H1 (cell line): ENCODE measurements at regions not wholly inside any gene's neighbourhood (a gene's known extent, or its start where the extent isn't known, plus 50 kb on each side); places are given as distances from the start of the nearest gene placed in this dataset.

Experiments
- CTCF ChIA-PET: fragments of 300-600 bp; sonication (Branson Sonifier 250); formaldehyde crosslinking; loops from one replicate; lab custom pipeline; 2021; ENCODE audit not compliant: partially characterized antibody; lab: Charles Lee
- POLR2A ChIA-PET: fragments of 300-600 bp; sonication (Branson Sonifier 250); formaldehyde crosslinking; loops from one replicate; lab custom pipeline; 2021; ENCODE audit warnings: inconsistent platforms; ENCODE audit not compliant: partially characterized antibody; lab: Charles Lee
- DNase-seq, 2 experiments: peaks; one replicate each; pipeline versions ENCODE4 v3.0.0 to v3.0.0-alpha.2; 2010 to 2022; ENCODE audit warnings: low spot score in 2 of 2, low read depth in 1 of 2, mixed read lengths in 1 of 2
- FAIRE-seq: peaks from 2 replicates; lab custom pipeline; 2011; peaks lifted over from hg19 to GRCh38; lab: Jason Lieb, UNC
- H2AFZ ChIP-seq: 2 replicates; pipeline ENCODE4 v1.8.1; 2012; ENCODE audit warnings: low read length, inconsistent platforms
- H2AK5ac ChIP-seq: 2 replicates; pipeline ENCODE4 v1.6.1; 2013; ENCODE audit warnings: low read depth, low read length
- H2BK120ac ChIP-seq: replicated peaks from 2 replicates; pipeline ENCODE3; 2013; ENCODE audit warnings: low read depth, low read length, inconsistent platforms
- H2BK12ac ChIP-seq: 2 replicates; pipeline ENCODE4 v1.6.1; 2013; ENCODE audit warnings: low read depth, low read length
- H2BK15ac ChIP-seq: 2 replicates; pipeline ENCODE4 v1.6.1; 2013; ENCODE audit warnings: low read length
- H2BK20ac ChIP-seq: 2 replicates; pipeline ENCODE4 v1.6.1; 2013; ENCODE audit warnings: low read length
- H2BK5ac ChIP-seq: 2 replicates; pipeline ENCODE4 v1.6.1; 2013; ENCODE audit warnings: low read depth, low read length
- H3K14ac ChIP-seq: 2 replicates; pipeline ENCODE4 v1.6.1; 2013; ENCODE audit warnings: inconsistent platforms; ENCODE audit not compliant: insufficient read length
- H3K18ac ChIP-seq: 2 replicates; pipeline ENCODE4 v1.6.1; 2013; ENCODE audit warnings: low read length; ENCODE audit errors: extremely low read depth
- H3K23ac ChIP-seq: 2 replicates; pipeline ENCODE4 v1.6.1; 2013; ENCODE audit warnings: inconsistent platforms; ENCODE audit not compliant: insufficient read length
- H3K23me2 ChIP-seq: 2 replicates; pipeline ENCODE4 v1.6.1; 2013; ENCODE audit warnings: low read depth, low read length
- H3K27ac ChIP-seq: 2 replicates; pipeline ENCODE4 v1.6.1; 2011; ENCODE audit warnings: low read depth, low read length, inconsistent platforms
- H3K27me3 ChIP-seq, 4 experiments: replicated peaks in 1 of 4; 1 replicate in 1 of 4; 2 replicates in 3 of 4; pipeline versions ENCODE4 v1.6.1 to v1.8.1; 2011 to 2013; ENCODE audit warnings: low read length in 3 of 4, mild to moderate bottlenecking in 3 of 4, inconsistent platforms in 2 of 4, mixed read lengths in 2 of 4, moderate library complexity in 1 of 4; ENCODE audit not compliant: control insufficient read depth in 3 of 4, insufficient read depth in 3 of 4; ENCODE audit errors: extremely low read depth in 1 of 4
- H3K36me3 ChIP-seq, 4 experiments: 2 replicates each; pipeline versions ENCODE4 v1.6.1 to v1.8.1; 2011 to 2013; ENCODE audit warnings: mild to moderate bottlenecking in 4 of 4, low read length in 3 of 4, moderate library complexity in 2 of 4, control low read depth in 1 of 4, inconsistent platforms in 1 of 4; ENCODE audit not compliant: insufficient read depth in 4 of 4, control insufficient read depth in 2 of 4
- H3K4ac ChIP-seq: replicated peaks from 2 replicates; pipeline ENCODE3; 2013; ENCODE audit warnings: low read length, low read depth, mixed read lengths, inconsistent platforms; ENCODE audit not compliant: insufficient read length
- H3K4me1 ChIP-seq, 4 experiments: replicated peaks in 1 of 4; 1 replicate in 1 of 4; 2 replicates in 3 of 4; pipeline versions ENCODE4 v1.6.1 to v1.8.1; 2011 to 2013; ENCODE audit warnings: low read length in 3 of 4, inconsistent platforms in 2 of 4, mixed read lengths in 1 of 4; ENCODE audit not compliant: insufficient read depth in 4 of 4, control insufficient read depth in 3 of 4
- H3K4me2 ChIP-seq, 2 experiments: 2 replicates each; pipeline versions ENCODE4 v1.6.1 to v1.8.1; 2011 to 2013; ENCODE audit warnings: low read depth in 2 of 2, low read length in 2 of 2, control low read depth in 1 of 2, inconsistent platforms in 1 of 2, mild to moderate bottlenecking in 1 of 2; ENCODE audit not compliant: insufficient read depth in 1 of 2
- H3K4me3 ChIP-seq, 4 experiments: fragments of 200-600, 300-600 bp in 1 of 4; sonication (generic), shearing (Covaris generic), sonication (Bioruptor Twin) in 1 of 4; 2 replicates each; pipeline versions ENCODE4 v1.5.1 to v1.8.1; 2011 to 2016; ENCODE audit warnings: low read length in 4 of 4, low read depth in 3 of 4, control low read depth in 2 of 4, inconsistent platforms in 2 of 4, mild to moderate bottlenecking in 2 of 4, mixed read lengths in 1 of 4, moderate library complexity in 1 of 4; ENCODE audit not compliant: insufficient read depth in 2 of 4; ENCODE audit errors: extremely low read depth in 1 of 4
- H3K56ac ChIP-seq: replicated peaks from 2 replicates; pipeline ENCODE3; 2013; ENCODE audit warnings: low read depth, mild to moderate bottlenecking, mixed read lengths, low read length, inconsistent platforms; ENCODE audit not compliant: insufficient read length
- H3K79me1 ChIP-seq: 2 replicates; pipeline ENCODE4 v1.6.1; 2013; ENCODE audit warnings: low read depth, low read length, control low read depth
- H3K79me2 ChIP-seq, 2 experiments: 2 replicates each; pipeline versions ENCODE4 v1.6.1 to v1.8.1; 2012 to 2013; ENCODE audit warnings: low read length in 2 of 2, mild to moderate bottlenecking in 2 of 2, inconsistent platforms in 1 of 2; ENCODE audit not compliant: insufficient read depth in 2 of 2, control insufficient read depth in 1 of 2
- H3K9ac ChIP-seq, 4 experiments: replicated peaks in 1 of 4; 1 replicate in 1 of 4; 2 replicates in 3 of 4; pipeline versions ENCODE4 v1.6.1 to v1.8.1; 2011 to 2013; ENCODE audit warnings: low read depth in 3 of 4, low read length in 3 of 4, control low read depth in 2 of 4, mild to moderate bottlenecking in 2 of 4, moderate library complexity in 2 of 4, inconsistent platforms in 1 of 4; ENCODE audit errors: extremely low read depth in 1 of 4
- H3K9me3 ChIP-seq, 2 experiments: 2 replicates each; pipeline versions ENCODE4 v1.6.1 to v1.8.1; 2012 to 2013; ENCODE audit warnings: mild to moderate bottlenecking in 2 of 2, moderate library complexity in 2 of 2, control low read depth in 1 of 2, inconsistent platforms in 1 of 2, low read depth in 1 of 2, low read length in 1 of 2, mixed read lengths in 1 of 2; ENCODE audit not compliant: insufficient read depth in 2 of 2
- H4K20me1 ChIP-seq, 2 experiments: replicated peaks in 1 of 2; 2 replicates each; pipeline versions ENCODE3 to v1.8.1; 2011 to 2013; ENCODE audit warnings: inconsistent platforms in 2 of 2, low read length in 2 of 2, mild to moderate bottlenecking in 1 of 2; ENCODE audit not compliant: insufficient read depth in 2 of 2, control insufficient read depth in 1 of 2
- H4K5ac ChIP-seq: 2 replicates; pipeline ENCODE4 v1.6.1; 2013; ENCODE audit warnings: low read length, low read depth, mixed read lengths, inconsistent platforms; ENCODE audit not compliant: insufficient read length
- H4K8ac ChIP-seq: 2 replicates; pipeline ENCODE4 v1.8.0; 2013; ENCODE audit warnings: mild to moderate bottlenecking, moderate library complexity, low read length, inconsistent platforms; ENCODE audit not compliant: insufficient read depth; ENCODE audit errors: extremely low read depth
- H4K91ac ChIP-seq: replicated peaks from 2 replicates; pipeline ENCODE3; 2013; ENCODE audit warnings: low read length, mixed read lengths, inconsistent platforms; ENCODE audit not compliant: insufficient read length
- GTF2F1 ChIP-seq: IDR thresholded peaks from 2 replicates; pipeline ENCODE4 v1.6.1; 2012; ENCODE audit warnings: low read depth, low read length, improper control_type of control experiment, borderline replicate concordance
- TCF12 ChIP-seq: IDR thresholded peaks from 2 replicates; pipeline ENCODE4 v1.6.1; 2011; ENCODE audit warnings: low read depth, mild to moderate bottlenecking, low read length
- TEAD4 ChIP-seq: IDR thresholded peaks from 2 replicates; pipeline ENCODE4 v1.6.1; 2012; ENCODE audit warnings: low read depth, low read length, inconsistent platforms, mixed read lengths

DNA sequence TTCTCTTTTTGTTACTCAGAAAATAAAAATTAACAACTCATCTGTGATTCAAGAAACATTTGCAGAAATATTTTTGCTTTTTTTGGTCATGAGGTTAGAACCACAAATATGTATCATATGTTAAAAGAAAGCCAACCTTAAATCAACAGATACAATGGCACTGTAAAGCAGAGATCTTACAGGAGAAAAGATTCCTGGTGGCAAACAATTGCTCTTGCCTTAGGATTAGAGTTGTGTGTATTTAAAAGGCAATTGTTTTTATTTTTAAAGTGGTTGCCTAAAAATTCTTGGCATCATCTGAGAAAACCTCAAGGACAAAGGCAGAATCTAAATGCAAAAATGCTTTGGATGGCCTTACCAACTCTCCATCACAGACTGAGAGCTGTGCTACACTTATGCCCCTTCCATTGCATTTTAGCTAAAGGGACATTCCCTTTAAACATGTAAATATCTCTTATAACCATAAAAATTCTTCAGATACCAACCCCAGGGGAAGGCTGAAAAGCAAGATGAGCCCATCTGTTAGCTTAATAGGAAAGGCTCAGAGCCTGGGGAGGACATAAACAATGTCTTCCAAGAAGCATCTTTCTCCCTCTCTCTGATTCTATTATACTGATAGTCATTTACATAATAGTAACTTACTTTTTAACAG, 100.4 kb downstream of the FAM114A2 start:
- no peak overlapping the region for H3K14ac ChIP-seq

More for the DNA sequence above, 100.4 kb downstream of the FAM114A2 start:
- no peak overlapping the region for H3K18ac ChIP-seq
- peaks cover 0 to 3% (median 0%) of the 10 kb centered on the region in 4 experiments; a peak in 3 of 8 replicates for H3K36me3 ChIP-seq
- TF ChIP-seq TEAD4 (peak; percentile 68), GTF2F1 (no peak), TCF12 (0 out of 2 replicates have a peak, but pooled peaks have one; percentile 21)
- H3K27ac ChIP-seq: no peak overlapping the region
- no peak overlapping the region; a peak in 1 of 8 replicates for H3K4me3 ChIP-seq
- H3K23me2 ChIP-seq: no peaks in the 10 kb centered on the region
- H2BK5ac ChIP-seq: no peak overlapping the region; the same call in 1 of the 2 replicates
- peaks cover 2 to 14% (median 4%) of the 10 kb centered on the region in 4 experiments; a peak in 2 of 7 replicates for H3K4me1 ChIP-seq
- no peaks in the 10 kb centered on the region for H4K20me1 ChIP-seq
- no peak overlapping the region for H3K56ac ChIP-seq
- no peak overlapping the region for H2AK5ac ChIP-seq
- peak; percentile 70 for FAIRE-seq
- no peak for DNase-seq
- H3K79me2 ChIP-seq: no peaks in the 10 kb centered on the region
- no peak overlapping the region for H2BK15ac ChIP-seq
- H4K8ac ChIP-seq: no peak overlapping the region
- peak overlapping the region in 1 of 2 experiments; percentile 15; a peak in 3 of 4 replicates for H3K4me2 ChIP-seq
- no peaks in the 10 kb centered on the region for H3K27me3 ChIP-seq
- POLR2A ChIA-PET: interaction anchor here (1.4 kb wide), 1 partner anchor 21 kb away, joined by 5 read pairs; no protein-coding TSS in a partner anchor
- H3K9ac ChIP-seq: no peak overlapping the region
- H3K79me1 ChIP-seq: no peaks in the 10 kb centered on the region
- no peak overlapping the region for H3K23ac ChIP-seq
- peaks cover 28 to 29% of the 10 kb centered on the region in 2 experiments for H3K9me3 ChIP-seq
- H2BK20ac ChIP-seq: no peak overlapping the region
- no peak overlapping the region for H2AFZ ChIP-seq
- CTCF ChIA-PET: interaction anchor here (1.0 kb wide), 1 partner anchor 26 kb away, joined by 6 read pairs; no protein-coding TSS in a partner anchor
- H2BK120ac ChIP-seq: no peak overlapping the region
- no peak overlapping the region for H4K91ac ChIP-seq
- no peak overlapping the region for H3K4ac ChIP-seq
- no peak overlapping the region for H4K5ac ChIP-seq
- H2BK12ac ChIP-seq: no peak overlapping the region
